Liver (tissue), 8 donors: ENCODE measurements at regions not wholly inside any gene's neighbourhood (a gene's known extent, or its start where the extent isn't known, plus 50 kb on each side); places are given as distances from the start of the nearest gene placed in this dataset.

Source experiments
- DNase-seq: peaks from one replicate; pipeline ENCODE4 v3.0.0-alpha.2; 2017; ENCODE audit warnings: low spot score
- H3K27ac ChIP-seq, 2 donors: one replicate each; pipeline ENCODE4 v1.7.0; 2013; ENCODE audit warnings: inconsistent platforms in 2 of 2, low read length in 2 of 2, control low read depth in 1 of 2, low read depth in 1 of 2, mild to moderate bottlenecking in 1 of 2
- H3K27me3 ChIP-seq, 4 donors: one replicate each; pipeline versions ENCODE4 v1.6.1 to v1.7.0; 2013; ENCODE audit warnings: low read length in 3 of 4, inconsistent platforms in 1 of 4, mild to moderate bottlenecking in 1 of 4, moderate library complexity in 1 of 4; ENCODE audit not compliant: control insufficient read depth in 4 of 4, insufficient read depth in 4 of 4
- H3K36me3 ChIP-seq, 4 donors: one replicate each; pipeline versions ENCODE4 v1.6.1 to v1.7.0; 2013; ENCODE audit warnings: low read length in 3 of 4, mild to moderate bottlenecking in 3 of 4, low read depth in 1 of 4, moderate library complexity in 1 of 4; ENCODE audit not compliant: control insufficient read depth in 4 of 4, insufficient read depth in 3 of 4
- H3K4me1 ChIP-seq, 4 donors: one replicate each; pipeline versions ENCODE4 v1.6.1 to v1.7.0; 2013; ENCODE audit warnings: low read length in 3 of 4, mild to moderate bottlenecking in 3 of 4, moderate library complexity in 1 of 4; ENCODE audit not compliant: control insufficient read depth in 4 of 4, insufficient read depth in 4 of 4
- H3K4me3 ChIP-seq, 3 donors: one replicate each; pipeline versions ENCODE4 v1.6.1 to v1.7.0; 2013; ENCODE audit warnings: low read length in 3 of 3, control low read depth in 1 of 3, low read depth in 1 of 3, mild to moderate bottlenecking in 1 of 3
- H3K9ac ChIP-seq, 2 donors: one replicate each; pipeline ENCODE4 v1.7.0; 2013; ENCODE audit warnings: low read length in 2 of 2, mild to moderate bottlenecking in 2 of 2, moderate library complexity in 2 of 2, control low read depth in 1 of 2, low read depth in 1 of 2
- H3K9me3 ChIP-seq, 4 donors: one replicate each; pipeline versions ENCODE4 v1.6.1 to v1.7.0; 2013; ENCODE audit warnings: low read length in 3 of 4; ENCODE audit not compliant: control insufficient read depth in 4 of 4
- ATF3 ChIP-seq: IDR thresholded peaks from 2 replicates; pipeline ENCODE4 v1.6.1; 2016; ENCODE audit warnings: antibody characterized with exemption
- EGR1 ChIP-seq, 2 donors: IDR thresholded peaks; 2 replicates each; pipeline ENCODE4 v1.6.1; 2016 to 2018; ENCODE audit warnings: antibody characterized with exemption in 2 of 2, low read depth in 2 of 2
- FOXA1 ChIP-seq: IDR thresholded peaks from 2 replicates; pipeline ENCODE4 v1.6.1; 2016; ENCODE audit warnings: antibody characterized with exemption
- FOXA2 ChIP-seq: IDR thresholded peaks from 2 replicates; pipeline ENCODE4 v1.6.1; 2016; ENCODE audit warnings: antibody characterized with exemption
- GABPA ChIP-seq, 2 donors: IDR thresholded peaks in 1 of 2; conservative IDR thresholded peaks in 1 of 2; 2 replicates each; pipeline ENCODE4 v1.6.1; 2016; ENCODE audit warnings: antibody characterized with exemption in 2 of 2, mild to moderate bottlenecking in 1 of 2, moderate library complexity in 1 of 2
- HNF4A ChIP-seq, 2 donors: conservative IDR thresholded peaks; 2 replicates each; pipeline ENCODE4 v1.6.1; 2016; ENCODE audit warnings: antibody characterized with exemption in 2 of 2, mild to moderate bottlenecking in 2 of 2
- HNF4G ChIP-seq: IDR thresholded peaks from 2 replicates; pipeline ENCODE4 v1.6.1; 2016; ENCODE audit warnings: antibody characterized with exemption
- JUND ChIP-seq, 2 donors: IDR thresholded peaks; 2 replicates each; pipeline ENCODE4 v1.6.1; 2016; ENCODE audit warnings: antibody characterized with exemption in 2 of 2
- NR2F2 ChIP-seq: IDR thresholded peaks from 2 replicates; pipeline ENCODE4 v1.6.1; 2016; ENCODE audit warnings: antibody characterized with exemption
- RAD21 ChIP-seq, 2 donors: IDR thresholded peaks; 2 replicates each; pipeline ENCODE4 v1.6.1; 2016; ENCODE audit warnings: antibody characterized with exemption in 2 of 2, mild to moderate bottlenecking in 2 of 2
- REST ChIP-seq: IDR thresholded peaks from 2 replicates; pipeline ENCODE4 v1.6.1; 2016; ENCODE audit warnings: antibody characterized with exemption, mild to moderate bottlenecking
- RXRA ChIP-seq, 2 donors: IDR thresholded peaks; 2 replicates each; pipeline ENCODE4 v1.6.1; 2017 to 2018; ENCODE audit warnings: antibody characterized with exemption in 2 of 2, mild to moderate bottlenecking in 1 of 2
- SP1 ChIP-seq: IDR thresholded peaks from 2 replicates; pipeline ENCODE4 v1.6.1; 2018; ENCODE audit warnings: antibody characterized with exemption, mild to moderate bottlenecking
- TAF1 ChIP-seq: conservative IDR thresholded peaks from 2 replicates; pipeline ENCODE4 v1.6.1; 2016; ENCODE audit warnings: antibody characterized with exemption, mild to moderate bottlenecking
- YY1 ChIP-seq: IDR thresholded peaks from 2 replicates; pipeline ENCODE4 v1.6.1; 2016; ENCODE audit warnings: antibody characterized with exemption, mild to moderate bottlenecking
- ZBTB33 ChIP-seq: IDR thresholded peaks from 2 replicates; pipeline ENCODE4 v1.6.1; 2016; ENCODE audit warnings: antibody characterized with exemption
- WGBS: extraction: QIAGEN DNeasy Blood & Tissue Kit; methylation state at CpG from one replicate; pipeline ENCODE4 v1.1.7; 2013; 5-methylcytosine and 5-hydroxymethylcytosine counted together
- TF ChIP-seq, protein P1 (sequence below): fragments of 150-350 bp; IDR thresholded peaks from 2 replicates; pipeline ENCODE4 v1.5.1; 2017; ENCODE audit warnings: improper control_type of control experiment, low read depth, low read length; ENCODE audit not compliant: missing input control
- TF ChIP-seq, protein P2 (sequence below): IDR thresholded peaks from 2 replicates; pipeline ENCODE4 v1.6.1; 2016; ENCODE audit warnings: antibody characterized with exemption
- donor health status: healthy.
- donor health status: healthy.
- donor health status: healthy.
- donor health status: healthy.
- donor health status: healthy.

DNA sequence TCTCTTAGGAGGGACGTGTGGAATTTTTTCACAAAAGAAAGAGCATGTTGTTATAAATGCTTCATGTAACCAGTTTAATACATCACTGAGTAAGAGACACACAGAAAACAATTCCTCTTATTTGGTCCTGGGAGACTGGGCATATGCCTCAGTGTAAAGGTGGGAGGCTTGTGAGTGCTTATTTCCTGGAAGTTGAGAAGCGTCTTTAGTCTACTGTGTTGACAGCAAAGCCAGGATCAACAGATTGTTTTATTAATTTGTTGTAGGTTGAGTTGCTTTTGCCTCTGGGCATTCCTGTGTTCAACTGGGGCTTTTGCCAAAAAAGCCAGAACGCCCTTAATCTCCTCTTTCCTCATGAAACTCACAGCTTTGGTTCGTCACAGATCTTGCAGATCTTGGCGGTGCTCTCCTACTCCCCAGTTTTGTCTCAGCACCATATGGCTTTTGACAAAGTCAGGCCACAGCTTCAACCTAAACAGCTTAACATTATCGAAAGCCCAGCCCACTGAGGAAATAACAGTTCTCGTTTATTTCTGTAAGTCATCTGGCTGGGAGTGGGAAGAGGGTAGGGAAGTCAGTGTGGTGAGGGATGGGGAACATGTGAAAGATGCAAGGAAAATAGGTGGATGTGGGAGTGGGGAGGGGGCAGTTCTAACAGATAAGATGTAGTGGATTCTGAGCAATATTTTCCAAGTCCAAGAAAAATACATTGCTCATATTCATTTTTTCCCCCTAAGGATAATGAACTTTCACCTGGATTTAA, 227.2 kb downstream of the DACT1 start:
- no peaks in the 10 kb centered on the region for H3K4me1 ChIP-seq
- TF ChIP-seq TAF1, result no peak
- TF ChIP-seq, protein P1, sequence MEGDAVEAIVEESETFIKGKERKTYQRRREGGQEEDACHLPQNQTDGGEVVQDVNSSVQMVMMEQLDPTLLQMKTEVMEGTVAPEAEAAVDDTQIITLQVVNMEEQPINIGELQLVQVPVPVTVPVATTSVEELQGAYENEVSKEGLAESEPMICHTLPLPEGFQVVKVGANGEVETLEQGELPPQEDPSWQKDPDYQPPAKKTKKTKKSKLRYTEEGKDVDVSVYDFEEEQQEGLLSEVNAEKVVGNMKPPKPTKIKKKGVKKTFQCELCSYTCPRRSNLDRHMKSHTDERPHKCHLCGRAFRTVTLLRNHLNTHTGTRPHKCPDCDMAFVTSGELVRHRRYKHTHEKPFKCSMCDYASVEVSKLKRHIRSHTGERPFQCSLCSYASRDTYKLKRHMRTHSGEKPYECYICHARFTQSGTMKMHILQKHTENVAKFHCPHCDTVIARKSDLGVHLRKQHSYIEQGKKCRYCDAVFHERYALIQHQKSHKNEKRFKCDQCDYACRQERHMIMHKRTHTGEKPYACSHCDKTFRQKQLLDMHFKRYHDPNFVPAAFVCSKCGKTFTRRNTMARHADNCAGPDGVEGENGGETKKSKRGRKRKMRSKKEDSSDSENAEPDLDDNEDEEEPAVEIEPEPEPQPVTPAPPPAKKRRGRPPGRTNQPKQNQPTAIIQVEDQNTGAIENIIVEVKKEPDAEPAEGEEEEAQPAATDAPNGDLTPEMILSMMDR, result no peak
- TF ChIP-seq RAD21 (IDR thresholded peaks at IDR 0.05), result no peak
- no peak for TF ChIP-seq FOXA2
- TF ChIP-seq GABPA (IDR thresholded peaks at IDR 0.05 in 1 of 2, conservative IDR thresholded peaks at IDR 0.05 in 1 of 2), result no peak
- TF ChIP-seq REST, result no peak
- TF ChIP-seq HNF4A (conservative IDR thresholded peaks at IDR 0.05), result no peak
- no peak for TF ChIP-seq JUND (IDR thresholded peaks at IDR 0.05)
- no peak for TF ChIP-seq SP1
- TF ChIP-seq YY1, result no peak
- TF ChIP-seq HNF4G, result no peak
- TF ChIP-seq ATF3, result no peak
- TF ChIP-seq, protein P2, sequence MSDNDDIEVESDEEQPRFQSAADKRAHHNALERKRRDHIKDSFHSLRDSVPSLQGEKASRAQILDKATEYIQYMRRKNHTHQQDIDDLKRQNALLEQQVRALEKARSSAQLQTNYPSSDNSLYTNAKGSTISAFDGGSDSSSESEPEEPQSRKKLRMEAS, result no peak
- no peak for TF ChIP-seq RXRA (IDR thresholded peaks at IDR 0.05)
- TF ChIP-seq ZBTB33, result no peak
- no peak for TF ChIP-seq NR2F2
- no peak for TF ChIP-seq FOXA1
- TF ChIP-seq EGR1 (IDR thresholded peaks at IDR 0.05; ENCODE audit: low read depth in 2 of 2), result no peak
- H3K9ac ChIP-seq, result no peak overlapping the region
- no peak for DNase-seq
- H3K4me3 ChIP-seq, result no peak overlapping the region
- H3K9me3 ChIP-seq, result no peaks in the 10 kb centered on the region
- H3K27ac ChIP-seq, result no peak overlapping the region
- no peaks in the 10 kb centered on the region for H3K27me3 ChIP-seq
- H3K36me3 ChIP-seq, result no peaks in the 10 kb centered on the region
- 73% methylated on average over 7 of the region's 7 CpGs for WGBS
